Esophagus squamous epithelium (tissue), 5 donors: ENCODE measurements at regions not wholly inside any gene's neighbourhood (a gene's known extent, or its start where the extent isn't known, plus 50 kb on each side); places are given as distances from the start of the nearest gene placed in this dataset.

ENCODE experiments used
- DNase-seq: peaks from one replicate; lab custom pipeline; 2025; lab: John Stamatoyannopoulos, UW
- H3K27ac ChIP-seq, 4 donors: fragments of 200-600 bp; sonication (generic); one replicate each; pipeline ENCODE4 v1.5.1; 2016 to 2019; ENCODE audit warnings: mild to moderate bottlenecking in 1 of 4
- H3K27me3 ChIP-seq, 4 donors: fragments of 200-600 bp; sonication (generic); 1 replicate in 3 of 4; 2 replicates in 1 of 4; pipeline versions ENCODE4 v1.5.1 to v1.6.0; 2017 to 2021; ENCODE audit warnings: antibody characterized with exemption in 1 of 4
- H3K36me3 ChIP-seq, 3 donors: fragments of 200-600 bp; sonication (generic); one replicate each; pipeline ENCODE4 v1.5.1; 2016 to 2019
- H3K4me1 ChIP-seq, 3 donors: fragments of 200-600 bp; sonication (generic); one replicate each; pipeline ENCODE4 v1.5.1; 2017 to 2019
- H3K4me3 ChIP-seq, 4 donors: fragments of 200-600 bp; sonication (generic); 1 replicate in 3 of 4; 2 replicates in 1 of 4; pipeline ENCODE4 v1.5.1; 2016 to 2019; ENCODE audit warnings: mild to moderate bottlenecking in 2 of 4, moderate library complexity in 1 of 4
- H3K9me3 ChIP-seq, 3 donors: fragments of 200-600 bp; sonication (generic); one replicate each; pipeline ENCODE4 v1.5.1; 2016 to 2019
- CTCF ChIP-seq, 6 experiments: fragments of 450-650 bp in 4 of 6; fragments of 200-600 bp in 2 of 6; sonication (generic) in 2 of 6; IDR thresholded peaks; one replicate each; pipeline ENCODE4 v1.5.1; 2016 to 2019; ENCODE audit warnings: antibody characterized with exemption in 6 of 6, mild to moderate bottlenecking in 4 of 6, moderate library complexity in 4 of 6
- POLR2A ChIP-seq, 4 donors: fragments of 450-650 bp; IDR thresholded peaks; one replicate each; pipeline ENCODE4 v1.6.1; 2017; ENCODE audit warnings: antibody characterized with exemption in 4 of 4, mild to moderate bottlenecking in 4 of 4, moderate library complexity in 3 of 4
- WGBS, 2 donors: methylation state at CpG; one replicate each; pipeline ENCODE4 v1.1.5; 2018; 5-methylcytosine and 5-hydroxymethylcytosine counted together
- intact Hi-C: fragments of 100-400 bp; cut with DNase I; formaldehyde crosslinking; loops from one replicate; pipeline ENCODE4 v1.15.0; 2022
- donor health status: DM: yes; HTN: yes; CAD: no.

- Histone ChIP-seq H3K27me3 (no peaks in the 10 kb centered on the region), H3K9me3 (no peaks in the 10 kb centered on the region), H3K4me1 (no peaks in the 10 kb centered on the region), H3K4me3 (no peak overlapping the region), H3K36me3 (no peaks in the 10 kb centered on the region), H3K27ac (no peak overlapping the region)
- DNase-seq: no peak
- no peak for TF ChIP-seq CTCF (IDR thresholded peaks at IDR 0.05)
- TF ChIP-seq POLR2A (IDR thresholded peaks at IDR 0.05): no peak
- WGBS, 2 donors: 59 to 62% methylated on average over 2 of the region's 2 CpGs
- intact Hi-C loops: no loop called here
Observed at GRCh38 chr5:121688781-121689180, 162.9 kb upstream of the FTMT start.

GRCh38 chr5:121691478-121691877, 160.2 kb upstream of the FTMT start:
- no peak for TF ChIP-seq POLR2A (IDR thresholded peaks at IDR 0.05)
- no peak for TF ChIP-seq CTCF (IDR thresholded peaks at IDR 0.05)
- H3K4me1 ChIP-seq: no peaks in the 10 kb centered on the region
- H3K27me3 ChIP-seq: no peaks in the 10 kb centered on the region
- H3K27ac ChIP-seq: no peak overlapping the region
- intact Hi-C loops: no loop called here
- H3K4me3 ChIP-seq: no peak overlapping the region
- H3K36me3 ChIP-seq: no peaks in the 10 kb centered on the region
- DNase-seq: no peak
- no peaks in the 10 kb centered on the region for H3K9me3 ChIP-seq

- Histone ChIP-seq H3K9me3 (no peaks in the 10 kb centered on the region), H3K4me1 (no peaks in the 10 kb centered on the region), H3K27ac (no peak overlapping the region), H3K27me3 (no peaks in the 10 kb centered on the region), H3K36me3 (no peaks in the 10 kb centered on the region), H3K4me3 (no peak overlapping the region)
- no peak for DNase-seq
- no peak for TF ChIP-seq POLR2A (IDR thresholded peaks at IDR 0.05)
- no peak for TF ChIP-seq CTCF (IDR thresholded peaks at IDR 0.05)
- intact Hi-C loops: no loop called here
- WGBS, 2 donors: 66 to 70% methylated on average over 2 of the region's 2 CpGs
Observed at GRCh38 chr5:121692158-121692557, 159.5 kb upstream of the FTMT start.

- Histone ChIP-seq H3K27me3 (no peaks in the 10 kb centered on the region), H3K4me1 (no peaks in the 10 kb centered on the region), H3K9me3 (no peaks in the 10 kb centered on the region), H3K4me3 (no peak overlapping the region), H3K27ac (no peak overlapping the region), H3K36me3 (no peaks in the 10 kb centered on the region)
- 38 to 60% methylated on average over 1 of the region's 1 CpG for WGBS, 2 donors
- intact Hi-C loops: no loop called here
- TF ChIP-seq CTCF (IDR thresholded peaks at IDR 0.05) (no peak), POLR2A (IDR thresholded peaks at IDR 0.05) (no peak)
- no peak for DNase-seq
Observed at GRCh38 chr5:121693864-121694263, 157.8 kb upstream of the FTMT start.

GRCh38 chr5:121695307-121695706, 156.4 kb upstream of the FTMT start:
- Histone ChIP-seq H3K27ac (no peak overlapping the region), H3K9me3 (no peaks in the 10 kb centered on the region), H3K4me3 (no peak overlapping the region), H3K27me3 (no peaks in the 10 kb centered on the region), H3K4me1 (no peaks in the 10 kb centered on the region), H3K36me3 (no peaks in the 10 kb centered on the region)
- intact Hi-C loops: no loop called here
- WGBS, 2 donors: 26 to 36% methylated on average over 2 of the region's 2 CpGs
- TF ChIP-seq CTCF (IDR thresholded peaks at IDR 0.05) (no peak), POLR2A (IDR thresholded peaks at IDR 0.05) (no peak)
- DNase-seq: no peak
